ENCODE measurements at regions not wholly inside any gene's neighbourhood (a gene's known extent, or its start where the extent isn't known, plus 50 kb on each side); places are given as distances from the start of the nearest gene placed in this dataset.

DNA sequence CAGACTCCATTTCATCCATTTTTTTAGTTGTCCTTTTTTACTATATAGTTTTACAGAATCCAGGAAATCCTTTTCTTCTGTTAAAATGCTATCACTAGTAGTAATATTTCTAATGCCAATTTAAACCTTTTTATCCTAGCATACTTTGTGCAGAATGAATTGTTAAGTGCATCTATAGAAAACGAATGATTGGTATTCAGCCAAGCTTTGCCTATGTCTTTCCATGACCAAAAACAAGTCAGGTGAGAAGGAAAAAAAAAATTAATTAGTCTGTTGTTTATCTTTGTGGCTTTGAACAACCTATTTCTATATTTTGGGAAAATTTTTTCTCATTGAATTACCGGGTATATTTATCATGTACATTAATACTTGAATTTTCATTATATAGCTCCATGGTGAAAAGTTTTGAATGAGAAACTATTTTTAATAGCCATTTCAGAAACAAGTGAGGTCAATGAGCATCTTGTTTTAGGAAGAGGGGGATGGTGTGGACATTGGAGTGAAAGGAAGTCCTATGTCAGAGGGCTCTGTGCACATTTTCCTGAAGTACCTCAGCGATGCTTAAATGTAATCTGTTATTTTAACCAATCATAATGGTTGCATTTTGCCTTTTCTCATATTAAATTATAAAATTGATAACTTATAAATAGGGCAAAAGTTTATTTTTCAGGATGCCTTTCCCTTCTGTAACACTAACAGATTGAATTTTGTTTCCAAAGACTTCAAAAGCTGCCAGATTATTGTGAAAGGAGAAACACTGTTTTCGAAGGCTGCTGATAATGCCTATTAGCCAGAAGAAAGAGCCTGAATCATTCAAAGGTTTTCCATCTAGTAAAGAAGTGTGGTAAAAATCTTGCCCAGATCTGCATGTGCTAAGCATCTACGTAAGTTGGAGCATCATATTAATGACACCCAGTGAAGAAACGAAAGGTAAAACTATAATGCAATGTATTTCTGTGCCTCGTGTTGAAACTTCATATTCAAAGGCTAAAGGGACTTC, 73.8 kb upstream of the S1PR1 start:
- Histone ChIP-seq H3K4me1 (no peaks in the 10 kb centered on the region), H3K27ac (no peak overlapping the region), H3K27me3 (no peaks in the 10 kb centered on the region), H3K36me3 (no peaks in the 10 kb centered on the region), H3K4me3 (no peak overlapping the region), H3K9me3 (no peaks in the 10 kb centered on the region)
- TF ChIP-seq CTCF (IDR thresholded peaks at IDR 0.05) = no peak
- DNase-seq = no peak
- 65 to 68% methylated on average over 7 of the region's 7 CpGs for WGBS, 2 donors
- intact Hi-C loops (cut with DNase I) = no loop called here
- ATAC-seq = no peak
- FAIRE-seq = no peak

DNA sequence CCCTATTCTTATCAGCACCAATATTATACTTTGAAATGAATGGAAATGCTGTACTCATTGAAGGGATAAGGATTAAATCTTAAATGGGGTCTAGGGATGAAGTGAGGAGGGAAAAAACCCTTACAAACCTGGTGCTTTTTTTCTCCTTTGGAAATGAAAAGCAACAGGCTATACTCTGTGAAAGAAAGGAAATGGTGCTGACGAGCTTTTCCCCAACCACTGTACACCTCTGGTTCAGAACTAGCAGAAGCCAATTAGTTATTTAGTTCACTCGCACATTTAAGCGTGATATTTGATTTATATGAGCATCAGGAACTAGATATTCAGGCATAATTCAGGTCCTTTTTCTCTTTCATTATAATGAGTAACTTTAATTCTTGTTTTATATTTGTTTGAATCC, 74.5 kb upstream of the S1PR1 start:
- Histone ChIP-seq H3K27me3 (no peaks in the 10 kb centered on the region), H3K9me3 (no peaks in the 10 kb centered on the region), H3K4me3 (no peak overlapping the region), H3K4me1 (no peaks in the 10 kb centered on the region), H3K27ac (no peak overlapping the region), H3K36me3 (no peaks in the 10 kb centered on the region)
- FAIRE-seq (no peak), DNase-seq (no peak), ATAC-seq (no peak)
- WGBS, 2 donors = 60 to 73% methylated on average over 3 of the region's 3 CpGs
- intact Hi-C loops (cut with DNase I) = no loop called here
- TF ChIP-seq CTCF (IDR thresholded peaks at IDR 0.05) = no peak

DNA sequence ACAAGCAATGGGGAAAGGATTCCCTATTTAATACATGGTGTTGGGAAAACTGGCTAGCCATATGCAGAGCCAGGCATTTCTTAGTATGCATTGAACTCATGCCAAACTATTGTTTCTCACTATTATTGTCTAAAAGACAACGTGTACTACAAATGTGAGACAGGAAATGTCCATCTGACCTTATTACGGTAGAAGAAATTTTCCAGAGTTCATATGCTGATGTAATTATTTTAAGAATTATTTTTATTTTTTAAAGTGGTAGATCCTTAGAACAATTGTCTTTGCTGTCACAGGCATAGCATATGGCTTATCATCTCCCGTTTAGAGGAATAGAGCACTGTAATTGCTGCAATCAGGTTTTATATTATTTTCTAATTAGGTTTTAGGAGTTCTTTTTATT, 75.2 kb upstream of the S1PR1 start:
- H3K27me3 ChIP-seq = no peaks in the 10 kb centered on the region
- 59 to 72% methylated on average over 3 of the region's 3 CpGs for WGBS, 2 donors
- no peaks in the 10 kb centered on the region for H3K9me3 ChIP-seq
- H3K4me3 ChIP-seq = no peak overlapping the region
- ATAC-seq (no peak), FAIRE-seq (no peak), DNase-seq (no peak)
- H3K27ac ChIP-seq = no peak overlapping the region
- H3K36me3 ChIP-seq = no peaks in the 10 kb centered on the region
- no peak for TF ChIP-seq CTCF (IDR thresholded peaks at IDR 0.05)
- intact Hi-C loops (cut with DNase I) = no loop called here
- H3K4me1 ChIP-seq = no peaks in the 10 kb centered on the region

DNA sequence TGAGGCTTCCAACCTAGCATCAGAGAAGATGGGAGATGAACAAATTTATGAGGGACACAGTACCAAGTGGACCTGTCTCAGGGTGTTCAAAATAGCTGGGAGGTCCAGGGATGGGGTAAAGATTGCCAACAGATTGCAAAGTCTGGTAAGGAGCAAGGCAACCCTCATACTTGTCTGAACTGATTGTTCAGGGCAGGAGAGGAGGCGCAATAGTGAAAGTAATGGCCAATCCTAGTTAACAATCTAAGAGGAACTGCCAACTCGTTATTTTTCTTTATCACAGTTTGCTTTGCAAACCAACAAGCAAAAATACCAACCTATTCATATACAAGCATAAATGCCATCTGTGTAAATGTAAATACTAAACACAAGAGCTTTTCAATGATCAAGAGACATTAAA, 78.4 kb upstream of the S1PR1 start:
- Histone ChIP-seq H3K27me3 (no peaks in the 10 kb centered on the region), H3K27ac (no peak overlapping the region), H3K4me1 (no peaks in the 10 kb centered on the region), H3K36me3 (no peaks in the 10 kb centered on the region), H3K4me3 (no peak overlapping the region), H3K9me3 (no peaks in the 10 kb centered on the region)
- intact Hi-C loops (cut with DNase I) = no loop called here
- ATAC-seq (no peak), DNase-seq (no peak), FAIRE-seq (no peak)
- no peak for TF ChIP-seq CTCF (IDR thresholded peaks at IDR 0.05)
- 52 to 56% methylated on average over 2 of the region's 2 CpGs for WGBS, 2 donors

GRCh38 chr1:101154547-101154946, 82.3 kb upstream of the S1PR1 start:
- intact Hi-C loops (cut with DNase I) = no loop called here
- no peak overlapping the region for H3K27ac ChIP-seq
- WGBS, 2 donors = 54 to 61% methylated on average over 1 of the region's 1 CpG
- H3K9me3 ChIP-seq = no peaks in the 10 kb centered on the region
- no peaks in the 10 kb centered on the region for H3K4me1 ChIP-seq
- no peak for DNase-seq
- ATAC-seq = no peak
- FAIRE-seq = no peak
- H3K27me3 ChIP-seq = no peaks in the 10 kb centered on the region
- H3K4me3 ChIP-seq = no peak overlapping the region
- TF ChIP-seq CTCF (IDR thresholded peaks at IDR 0.05) = no peak
- no peaks in the 10 kb centered on the region for H3K36me3 ChIP-seq
